Muscle of arm (tissue), 1 donor: ENCODE measurements at regions not wholly inside any gene's neighbourhood (a gene's known extent, or its start where the extent isn't known, plus 50 kb on each side); places are given as distances from the start of the nearest gene placed in this dataset.
"Not testable (repeated sequence)": the region's sequence is repeated elsewhere in the genome, so short reads cannot be mapped to it uniquely, and the experiment has no call there.

Experiments used
- DNase-seq: peaks from one replicate; pipeline ENCODE4 v3.0.0-alpha.2; 2013

DNA sequence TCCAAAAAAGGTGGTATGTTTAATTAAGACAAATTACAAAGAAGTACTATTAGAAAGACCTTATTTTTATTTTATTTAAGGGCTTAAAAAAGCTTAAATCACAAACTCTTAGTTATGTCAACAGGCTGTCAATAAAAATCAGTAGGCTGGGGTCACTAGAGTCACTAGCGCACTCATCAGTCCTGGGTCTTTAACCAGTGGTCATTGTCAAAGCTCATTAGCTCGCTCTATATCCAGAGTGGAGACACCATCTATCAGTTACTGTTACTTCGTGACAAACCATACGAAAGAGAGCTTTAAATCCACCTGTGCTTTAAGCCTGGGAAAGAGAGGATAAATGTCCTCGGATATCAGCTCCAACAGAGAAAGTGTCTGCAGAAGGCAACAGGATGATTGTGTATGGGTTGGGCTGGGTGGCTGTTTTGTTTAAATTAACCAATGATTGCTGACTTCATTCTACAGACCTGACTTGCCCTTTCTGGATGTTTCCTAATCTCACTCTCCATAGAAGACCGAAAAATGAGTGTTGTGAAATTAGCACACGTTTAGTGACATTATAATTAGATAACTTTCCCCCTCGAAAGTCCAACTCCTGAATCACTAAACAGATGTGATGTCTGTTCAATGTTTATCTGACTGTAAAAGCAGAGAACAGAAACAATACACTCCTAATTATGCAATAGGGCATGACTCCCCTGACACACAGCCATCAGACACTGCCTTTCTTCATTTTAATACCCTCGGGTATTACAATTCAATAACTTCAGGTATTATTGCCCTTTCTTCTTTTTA, 123.6 kb upstream of the TNPO1 start:
- DNase-seq = no peak

- peak; percentile 44 for DNase-seq
Measured at GRCh38 chr5:72692231-72692637, 124.2 kb upstream of the TNPO1 start.

DNA sequence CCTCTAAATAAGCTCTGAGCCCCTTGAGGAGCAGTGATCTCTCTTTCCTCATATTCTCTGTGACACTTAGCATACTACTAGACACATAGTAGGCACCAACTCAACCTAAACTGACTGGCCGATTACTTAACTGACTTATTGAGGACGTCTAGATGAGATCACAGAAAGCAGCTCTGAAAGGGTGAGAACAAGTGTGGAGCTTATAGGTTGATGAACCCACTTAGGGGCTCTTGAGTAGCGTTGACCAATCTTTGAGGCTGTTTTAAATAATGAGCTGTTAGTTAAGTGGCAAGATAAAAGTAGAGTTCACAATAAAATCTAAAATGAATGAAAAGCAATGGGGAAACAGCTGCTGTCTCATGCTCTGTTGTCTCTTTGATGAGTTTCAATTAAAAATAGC, 124.7 kb upstream of the TNPO1 start:
- DNase-seq = no peak

DNA sequence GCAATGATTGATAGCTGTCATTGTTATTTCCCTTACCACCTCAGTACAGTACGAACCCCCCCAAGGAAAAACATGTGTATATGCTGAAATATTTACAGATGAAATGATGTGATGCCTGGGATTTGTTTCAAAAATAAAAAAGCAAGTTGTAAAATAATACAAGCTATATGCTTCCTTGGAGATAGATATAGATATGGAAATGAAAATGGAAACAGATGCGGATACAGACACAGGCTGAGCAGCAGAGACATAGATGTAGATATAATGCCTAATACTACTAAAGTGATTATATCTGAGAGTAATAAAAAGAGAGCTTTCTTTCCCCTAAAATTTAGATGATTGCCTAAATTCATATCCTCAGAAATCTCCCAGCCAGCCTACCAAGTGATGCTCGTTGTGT, 127.5 kb upstream of the TNPO1 start:
- DNase-seq = no peak

DNA sequence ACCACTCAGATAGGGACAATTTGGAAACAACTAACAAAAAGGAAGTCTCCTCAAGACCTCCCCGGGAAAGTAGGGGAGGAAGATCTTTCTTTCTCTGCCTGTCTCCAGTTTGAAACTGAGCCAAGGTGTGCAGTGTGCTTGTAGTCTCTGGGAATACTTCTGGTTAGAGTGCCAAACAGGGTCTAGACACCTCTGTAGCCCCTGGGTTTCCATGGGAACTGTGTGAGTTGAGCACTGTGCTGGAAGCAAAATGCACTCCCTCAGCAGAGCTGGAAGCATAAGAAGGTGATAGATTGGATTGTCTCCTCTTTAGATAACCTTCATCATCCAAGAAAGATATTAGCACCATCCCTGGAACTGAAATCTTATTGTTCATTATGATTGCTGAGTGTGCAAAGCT, 129.2 kb upstream of the TNPO1 start:
- no peak for DNase-seq

GRCh38 chr5:72682561-72682960, 133.9 kb upstream of the TNPO1 start:
- no peak for DNase-seq

DNA sequence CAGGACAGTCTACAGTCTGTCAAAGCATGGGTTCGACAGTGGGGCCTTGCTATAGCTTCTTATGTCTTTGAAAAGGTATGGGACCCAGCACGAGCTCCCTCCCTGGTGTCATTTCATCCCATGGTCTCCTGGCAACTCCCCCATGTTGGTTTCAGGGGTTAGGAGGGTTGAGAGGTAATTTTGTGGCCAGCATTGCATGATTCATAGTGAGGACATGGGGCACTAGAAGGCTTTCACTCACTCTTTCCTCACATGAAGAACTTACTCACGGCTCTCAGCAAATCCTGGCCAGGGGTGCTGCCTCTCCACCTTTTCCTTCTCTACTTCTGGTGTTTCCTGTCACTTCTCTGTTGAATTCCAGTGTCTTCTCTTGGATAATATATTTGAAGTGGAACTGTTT, 134.7 kb upstream of the TNPO1 start:
- no peak for DNase-seq

GRCh38 chr5:72677447-72677846, 139.0 kb upstream of the TNPO1 start:
- DNase-seq = no peak

DNA sequence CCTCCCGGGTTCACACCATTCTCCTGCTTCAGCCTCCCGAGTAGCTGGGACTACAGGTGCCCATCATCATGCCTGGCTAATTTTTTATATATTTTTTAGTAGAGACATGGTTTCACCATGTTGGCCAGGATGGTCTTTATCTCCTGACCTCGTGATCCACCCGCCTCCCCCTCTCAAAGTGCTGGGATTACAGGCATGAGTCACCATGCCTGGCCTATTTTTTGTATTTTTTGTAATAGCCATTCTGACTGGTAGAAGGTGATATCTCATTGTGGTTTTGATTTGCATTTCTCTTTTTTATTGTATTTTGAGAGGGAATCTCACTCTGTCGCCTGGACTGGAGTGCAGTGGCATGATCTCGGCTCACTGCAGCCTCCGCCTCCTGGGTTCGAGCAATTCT, 139.6 kb upstream of the TNPO1 start:
- DNase-seq = not testable (repeated sequence)

GRCh38 chr5:72673623-72674022, 142.8 kb upstream of the TNPO1 start:
- no peak for DNase-seq

GRCh38 chr5:72673180-72673579, 143.3 kb upstream of the TNPO1 start:
- DNase-seq = no peak

GRCh38 chr5:72667708-72668107, 148.8 kb upstream of the TNPO1 start:
- no peak for DNase-seq

GRCh38 chr5:72662936-72663335, 153.5 kb upstream of the TNPO1 start:
- DNase-seq = no peak

- DNase-seq = peak; percentile 41
Measured at GRCh38 chr5:72662305-72662704, 154.2 kb upstream of the TNPO1 start.

DNA sequence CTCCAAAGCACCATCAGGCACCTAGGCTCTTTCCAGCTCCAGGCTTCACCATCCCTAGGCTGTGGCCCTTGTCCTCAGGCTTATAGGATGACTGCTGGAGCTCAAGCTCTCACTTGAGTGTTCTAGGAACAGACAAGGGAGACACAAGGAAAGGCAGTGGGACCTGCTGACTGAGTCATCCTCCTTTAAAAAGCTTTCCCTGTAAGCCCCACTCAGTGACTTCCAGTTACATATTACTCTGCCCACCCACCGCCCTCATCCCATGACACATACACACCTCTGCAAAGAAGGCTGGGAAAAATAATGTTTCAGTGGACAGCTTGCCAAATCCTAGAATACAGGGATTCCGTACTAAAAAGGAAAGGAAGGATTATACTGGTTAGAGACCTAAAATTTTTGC, 154.2 kb upstream of the ZNF366 start:
- no peak for DNase-seq

GRCh38 chr5:72659726-72660125, 152.5 kb upstream of the ZNF366 start:
- no peak for DNase-seq

- DNase-seq = no peak
Measured at GRCh38 chr5:72658761-72659540, 151.7 kb upstream of the ZNF366 start.

- no peak for DNase-seq
Measured at GRCh38 chr5:72658161-72658560, 151.0 kb upstream of the ZNF366 start.

DNA sequence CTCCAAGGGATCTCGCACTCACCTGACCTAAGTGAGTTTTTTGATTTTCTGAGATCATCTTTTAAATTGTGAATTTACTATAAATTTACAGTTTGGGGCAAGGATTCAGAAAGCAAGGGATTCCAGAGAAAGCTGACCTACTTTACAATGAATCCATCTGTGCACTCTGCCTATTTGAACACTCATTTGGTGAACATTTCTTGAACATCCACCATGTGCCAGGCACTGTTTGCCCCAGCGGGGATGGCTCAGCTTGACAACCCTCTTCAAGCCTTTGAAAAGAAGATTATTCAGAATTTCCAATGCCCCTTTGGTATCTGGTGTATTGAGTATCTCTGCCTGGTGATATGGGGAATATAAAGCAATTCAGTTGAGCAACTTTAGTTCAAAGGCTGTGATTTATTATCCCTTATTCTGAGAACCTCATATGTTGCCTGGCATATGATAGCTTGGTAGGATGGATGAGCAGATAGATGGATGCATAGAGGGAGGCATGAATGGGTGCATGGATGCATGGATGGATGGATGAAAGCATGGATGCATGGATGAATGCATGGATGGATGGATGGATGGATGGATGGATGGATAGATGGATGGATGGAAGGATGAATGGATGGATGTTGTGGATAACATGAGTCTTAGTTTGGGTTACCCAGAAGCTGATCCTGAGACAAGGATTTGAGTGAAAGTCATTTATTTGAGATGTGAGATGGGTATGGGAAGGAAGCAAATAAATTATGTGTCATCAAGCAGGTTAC, 149.7 kb upstream of the ZNF366 start:
- no peak for DNase-seq

DNA sequence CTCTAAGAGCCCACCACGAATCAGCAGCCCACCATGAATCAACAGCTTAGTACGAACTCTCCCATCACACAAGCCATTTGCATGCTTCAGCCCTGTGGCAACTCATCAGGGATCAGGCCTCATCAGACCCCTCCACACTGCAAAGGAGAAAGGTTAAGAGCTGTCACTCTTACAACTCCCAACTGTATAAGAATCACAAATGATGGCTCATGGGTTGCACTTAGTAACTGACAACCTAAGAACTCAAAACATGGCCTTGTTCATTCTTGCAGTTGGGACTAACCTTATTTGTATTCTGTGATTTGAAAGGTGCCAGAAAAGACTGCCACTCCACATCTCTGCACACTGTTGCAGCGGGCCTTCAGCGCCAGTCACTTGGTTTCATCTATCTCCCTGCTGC, 149.1 kb upstream of the ZNF366 start:
- no peak for DNase-seq

DNA sequence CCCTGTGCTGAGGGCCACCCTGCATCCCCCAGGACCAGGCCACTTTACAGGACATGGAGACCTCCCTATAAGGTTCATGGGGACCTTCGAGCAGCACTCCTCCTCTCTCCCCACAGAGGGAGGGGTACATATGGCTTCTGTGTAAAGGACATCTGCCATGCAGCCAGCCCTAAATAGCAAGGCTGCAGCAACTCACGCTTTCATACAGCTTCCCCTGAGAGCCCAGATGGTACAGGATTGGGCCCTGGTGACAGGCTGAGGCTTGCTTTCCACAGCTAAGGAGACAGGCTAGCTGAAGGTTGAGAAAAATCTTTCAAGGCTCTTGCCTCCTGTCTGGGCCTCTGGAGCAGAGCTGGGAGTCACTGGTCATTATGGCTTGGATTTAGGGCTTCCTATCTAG, 147.0 kb upstream of the ZNF366 start:
- no peak for DNase-seq

- DNase-seq = no peak
Measured at GRCh38 chr5:72653586-72653985, 146.4 kb upstream of the ZNF366 start.

DNA sequence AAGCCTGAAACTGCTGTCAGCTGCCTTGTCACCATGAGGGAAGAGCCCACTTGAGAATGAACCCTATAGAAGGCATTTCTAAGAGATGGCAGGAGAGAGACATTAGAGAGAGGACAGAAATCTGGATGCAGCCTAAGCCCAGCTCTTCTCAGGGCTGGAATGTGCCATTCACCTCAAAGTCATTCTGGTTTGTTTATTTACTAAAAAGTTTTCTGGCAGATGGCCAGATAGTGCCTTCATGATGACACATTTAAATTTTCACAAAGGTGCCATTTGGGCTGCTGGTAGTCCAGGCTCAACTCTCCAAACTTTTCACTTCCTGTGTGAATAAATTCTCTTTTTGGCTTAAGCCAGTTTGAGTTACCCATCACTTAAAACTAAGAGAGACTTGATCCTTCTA, 144.6 kb upstream of the ZNF366 start:
- DNase-seq = no peak
